Neutrophil (primary cell): ENCODE measurements at regions not wholly inside any gene's neighbourhood (a gene's known extent, or its start where the extent isn't known, plus 50 kb on each side); places are given as distances from the start of the nearest gene placed in this dataset.

Source experiments
- H3K27ac ChIP-seq: fragments of 200-600 bp; sonication (generic); 2 replicates; pipeline ENCODE4 v1.5.1; 2016; ENCODE audit warnings: mild to moderate bottlenecking, moderate library complexity
- H3K27me3 ChIP-seq: fragments of 200-600 bp; sonication (generic); 2 replicates; pipeline ENCODE4 v1.6.0; 2016; ENCODE audit warnings: mild to moderate bottlenecking
- H3K36me3 ChIP-seq: fragments of 200-600 bp; sonication (generic); 2 replicates; pipeline ENCODE4 v1.5.1; 2017
- H3K4me1 ChIP-seq, 2 experiments: fragments of 200-600 bp in 1 of 2; sonication (generic) in 1 of 2; 1 replicate in 1 of 2; 2 replicates in 1 of 2; pipeline versions ENCODE4 v1.5.1 to v1.6.1; 2013 to 2016; ENCODE audit warnings: low read depth in 1 of 2, low read length in 1 of 2, mild to moderate bottlenecking in 1 of 2, moderate library complexity in 1 of 2; ENCODE audit not compliant: control insufficient read depth in 1 of 2, insufficient read depth in 1 of 2
- H3K4me3 ChIP-seq, 2 experiments: fragments of 200-600 bp in 1 of 2; sonication (generic) in 1 of 2; 1 replicate in 1 of 2; 2 replicates in 1 of 2; pipeline ENCODE4 v1.5.1; 2013 to 2016; ENCODE audit warnings: low read depth in 1 of 2, low read length in 1 of 2, mild to moderate bottlenecking in 1 of 2, moderate library complexity in 1 of 2
- H3K9me3 ChIP-seq: fragments of 200-600 bp; sonication (generic); 2 replicates; pipeline ENCODE4 v1.5.1; 2016
- TF ChIP-seq, protein P1 (sequence below): fragments of 200-600 bp; sonication (generic); IDR thresholded peaks from 2 replicates; pipeline ENCODE4 v1.5.1; 2016; ENCODE audit warnings: antibody characterized with exemption

- no peaks in the 10 kb centered on the region for H3K4me1 ChIP-seq
- TF ChIP-seq, protein P1, sequence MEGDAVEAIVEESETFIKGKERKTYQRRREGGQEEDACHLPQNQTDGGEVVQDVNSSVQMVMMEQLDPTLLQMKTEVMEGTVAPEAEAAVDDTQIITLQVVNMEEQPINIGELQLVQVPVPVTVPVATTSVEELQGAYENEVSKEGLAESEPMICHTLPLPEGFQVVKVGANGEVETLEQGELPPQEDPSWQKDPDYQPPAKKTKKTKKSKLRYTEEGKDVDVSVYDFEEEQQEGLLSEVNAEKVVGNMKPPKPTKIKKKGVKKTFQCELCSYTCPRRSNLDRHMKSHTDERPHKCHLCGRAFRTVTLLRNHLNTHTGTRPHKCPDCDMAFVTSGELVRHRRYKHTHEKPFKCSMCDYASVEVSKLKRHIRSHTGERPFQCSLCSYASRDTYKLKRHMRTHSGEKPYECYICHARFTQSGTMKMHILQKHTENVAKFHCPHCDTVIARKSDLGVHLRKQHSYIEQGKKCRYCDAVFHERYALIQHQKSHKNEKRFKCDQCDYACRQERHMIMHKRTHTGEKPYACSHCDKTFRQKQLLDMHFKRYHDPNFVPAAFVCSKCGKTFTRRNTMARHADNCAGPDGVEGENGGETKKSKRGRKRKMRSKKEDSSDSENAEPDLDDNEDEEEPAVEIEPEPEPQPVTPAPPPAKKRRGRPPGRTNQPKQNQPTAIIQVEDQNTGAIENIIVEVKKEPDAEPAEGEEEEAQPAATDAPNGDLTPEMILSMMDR = no peak
- no peaks in the 10 kb centered on the region for H3K36me3 ChIP-seq
- peaks cover 18% of the 10 kb centered on the region for H3K27me3 ChIP-seq
- H3K4me3 ChIP-seq = no peak overlapping the region
- H3K27ac ChIP-seq = no peak overlapping the region
- H3K9me3 ChIP-seq = no peaks in the 10 kb centered on the region
Observed at GRCh38 chr20:19813846-19814640, 56.0 kb downstream of the RIN2 start.

- TF ChIP-seq, protein P1 = no peak
- H3K4me3 ChIP-seq = no peak overlapping the region
- H3K27ac ChIP-seq = no peak overlapping the region
- no peaks in the 10 kb centered on the region for H3K4me1 ChIP-seq
- peaks cover 18% of the 10 kb centered on the region for H3K27me3 ChIP-seq
- no peaks in the 10 kb centered on the region for H3K9me3 ChIP-seq
- no peaks in the 10 kb centered on the region for H3K36me3 ChIP-seq
Observed at GRCh38 chr20:19815553-19815991, 57.5 kb downstream of the RIN2 start.

DNA sequence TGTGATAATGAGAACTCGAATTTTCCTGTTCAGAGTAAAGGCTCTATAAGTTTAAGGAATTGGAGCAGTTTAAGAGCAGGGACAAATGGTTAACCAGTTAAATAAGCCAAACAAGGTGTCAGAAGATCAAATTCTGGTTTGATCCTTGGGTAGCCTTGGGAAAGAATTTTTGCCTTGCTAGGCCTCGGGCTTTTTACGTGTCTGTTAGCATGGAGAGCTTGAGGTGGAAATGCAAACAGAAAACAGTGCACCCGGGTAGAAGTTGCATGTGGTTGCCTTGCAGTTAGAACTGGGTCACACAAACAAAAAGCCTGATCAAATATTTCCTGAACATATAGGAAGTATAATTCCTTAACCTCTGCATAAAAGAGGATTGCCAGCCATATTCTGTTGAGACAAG is 58.3 kb downstream of the RIN2 start:
- Histone ChIP-seq H3K4me3 (no peak overlapping the region), H3K27me3 (peaks cover 18% of the 10 kb centered on the region), H3K4me1 (no peaks in the 10 kb centered on the region), H3K36me3 (no peaks in the 10 kb centered on the region), H3K27ac (no peak overlapping the region), H3K9me3 (no peaks in the 10 kb centered on the region)
- TF ChIP-seq, protein P1 = no peak

DNA sequence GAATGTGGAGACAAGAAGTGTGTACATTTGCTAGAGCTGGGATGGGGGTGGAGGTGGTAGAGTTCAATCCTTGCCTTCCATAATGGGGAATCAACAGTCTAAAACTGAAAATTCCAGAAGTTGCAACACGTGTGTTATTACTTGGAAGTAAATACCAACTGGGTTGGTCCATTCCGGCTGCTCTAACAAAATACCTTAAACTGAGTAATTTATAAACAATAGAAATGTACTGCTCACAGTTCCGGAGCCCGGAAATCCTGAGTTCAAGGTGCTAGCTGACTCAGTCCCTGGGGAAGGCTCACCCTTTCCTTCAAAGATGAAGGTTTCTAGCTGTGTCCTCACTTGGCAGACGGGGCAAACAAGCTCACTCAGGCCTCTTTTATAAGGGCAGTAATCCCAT is 59.0 kb downstream of the RIN2 start:
- H3K27me3 ChIP-seq = peaks cover 18% of the 10 kb centered on the region
- TF ChIP-seq, protein P1 = no peak
- no peak overlapping the region for H3K27ac ChIP-seq
- no peaks in the 10 kb centered on the region for H3K36me3 ChIP-seq
- no peaks in the 10 kb centered on the region for H3K9me3 ChIP-seq
- H3K4me3 ChIP-seq = no peak overlapping the region
- H3K4me1 ChIP-seq = no peaks in the 10 kb centered on the region

DNA sequence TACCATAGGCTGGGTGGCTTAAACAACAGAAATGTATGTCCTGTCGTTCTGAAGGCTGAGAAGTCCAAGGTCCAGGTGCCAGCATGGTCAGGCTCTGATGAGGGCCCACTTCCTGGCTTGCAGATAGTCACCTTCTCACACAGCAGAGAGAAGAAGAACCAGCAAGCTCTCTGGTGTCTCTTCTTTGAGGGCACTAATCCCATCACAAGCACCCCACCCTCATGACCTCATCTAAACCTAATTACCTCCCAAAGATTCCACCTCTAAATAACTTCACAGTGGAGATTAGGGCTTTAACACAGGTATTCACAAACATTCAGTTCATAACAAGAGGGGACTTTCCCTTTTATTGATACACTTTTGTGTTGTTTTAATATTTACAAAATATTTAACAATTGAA is 61.1 kb downstream of the RIN2 start:
- Histone ChIP-seq H3K4me1 (no peaks in the 10 kb centered on the region), H3K36me3 (no peaks in the 10 kb centered on the region), H3K4me3 (no peak overlapping the region), H3K27me3 (peaks cover 11% of the 10 kb centered on the region), H3K27ac (no peak overlapping the region), H3K9me3 (no peaks in the 10 kb centered on the region)
- TF ChIP-seq, protein P1 = no peak
